ENCODE measurements at regions not wholly inside any gene's neighbourhood (a gene's known extent, or its start where the extent isn't known, plus 50 kb on each side); places are given as distances from the start of the nearest gene placed in this dataset.

- no peak for TF ChIP-seq ZBTB1 (CRISPR knock-in tag; IDR thresholded peaks at IDR 0.05; ENCODE audit: borderline replicate concordance, low read depth)
- no peak for TF ChIP-seq JUNB (CRISPR knock-in tag; conservative IDR thresholded peaks at IDR 0.05)
- TF ChIP-seq CHD1 (IDR thresholded peaks at IDR 0.05; ENCODE audit: low read length) = no peak
- no peak for TF ChIP-seq JUN (IDR thresholded peaks at IDR 0.05; ENCODE audit: borderline replicate concordance, low read depth, low read length)
- no peak for TF ChIP-seq JUN (CRISPR knock-in tag; IDR thresholded peaks at IDR 0.05; ENCODE audit: borderline replicate concordance)
- no peak for TF ChIP-seq MBD1 (CRISPR knock-in tag; IDR thresholded peaks at IDR 0.05)
- no peak for TF ChIP-seq ZNF644 (tag; IDR thresholded peaks at IDR 0.05; ENCODE audit: low read depth)
- no peak for TF ChIP-seq NELFE (IDR thresholded peaks at IDR 0.05; ENCODE audit: insufficient read depth, insufficient read length)
- TF ChIP-seq NBN (IDR thresholded peaks at IDR 0.05; ENCODE audit: low read depth) = no peak
- TF ChIP-seq NFYB (IDR thresholded peaks at IDR 0.05; ENCODE audit: extremely low read depth, insufficient read length) = no peak
- no peak for TF ChIP-seq EGR1 (conservative IDR thresholded peaks at IDR 0.05)
- TF ChIP-seq DDX20 (tag; IDR thresholded peaks at IDR 0.05; ENCODE audit: low read depth) = no peak
- TF ChIP-seq, protein P1, sequence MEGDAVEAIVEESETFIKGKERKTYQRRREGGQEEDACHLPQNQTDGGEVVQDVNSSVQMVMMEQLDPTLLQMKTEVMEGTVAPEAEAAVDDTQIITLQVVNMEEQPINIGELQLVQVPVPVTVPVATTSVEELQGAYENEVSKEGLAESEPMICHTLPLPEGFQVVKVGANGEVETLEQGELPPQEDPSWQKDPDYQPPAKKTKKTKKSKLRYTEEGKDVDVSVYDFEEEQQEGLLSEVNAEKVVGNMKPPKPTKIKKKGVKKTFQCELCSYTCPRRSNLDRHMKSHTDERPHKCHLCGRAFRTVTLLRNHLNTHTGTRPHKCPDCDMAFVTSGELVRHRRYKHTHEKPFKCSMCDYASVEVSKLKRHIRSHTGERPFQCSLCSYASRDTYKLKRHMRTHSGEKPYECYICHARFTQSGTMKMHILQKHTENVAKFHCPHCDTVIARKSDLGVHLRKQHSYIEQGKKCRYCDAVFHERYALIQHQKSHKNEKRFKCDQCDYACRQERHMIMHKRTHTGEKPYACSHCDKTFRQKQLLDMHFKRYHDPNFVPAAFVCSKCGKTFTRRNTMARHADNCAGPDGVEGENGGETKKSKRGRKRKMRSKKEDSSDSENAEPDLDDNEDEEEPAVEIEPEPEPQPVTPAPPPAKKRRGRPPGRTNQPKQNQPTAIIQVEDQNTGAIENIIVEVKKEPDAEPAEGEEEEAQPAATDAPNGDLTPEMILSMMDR (IDR thresholded peaks at IDR 0.05 in 2 of 3, conservative IDR thresholded peaks at IDR 0.05 in 1 of 3; ENCODE audit: insufficient read depth in 2 of 3, low read depth in 1 of 3, low read length in 3 of 3) = no peak
- no peak for TF ChIP-seq KDM4B (IDR thresholded peaks at IDR 0.05; ENCODE audit: borderline replicate concordance in 2 of 2, low read depth in 1 of 2)
Observed at GRCh38 chr6:103000688-103001087, 1607.2 kb downstream of the GRIK2 start.
